Thoracic aorta (tissue), 2 donors: ENCODE measurements at regions not wholly inside any gene's neighbourhood (a gene's known extent, or its start where the extent isn't known, plus 50 kb on each side); places are given as distances from the start of the nearest gene placed in this dataset.

Experiments
- ATAC-seq: fragments of 150-250 bp; one replicate; pipeline ENCODE4 v1.8.0; 2017; ENCODE audit warnings: low read depth; ENCODE audit not compliant: insufficient number of reproducible peaks, low FRiP score
- DNase-seq: peaks from one replicate; pipeline ENCODE4 v3.0.0-alpha.2; 2020; ENCODE audit warnings: low spot score
- H3K27ac ChIP-seq, 2 donors: fragments of 200-600 bp; sonication (generic); 1 replicate in 1 of 2; 2 replicates in 1 of 2; pipeline ENCODE4 v1.5.1; 2016; ENCODE audit warnings: mild to moderate bottlenecking in 2 of 2, moderate library complexity in 2 of 2
- H3K27me3 ChIP-seq: fragments of 200-600 bp; sonication (generic); replicated peaks from 2 replicates; pipeline ENCODE4 v1.6.0; 2016; ENCODE audit warnings: mild to moderate bottlenecking; ENCODE audit not compliant: insufficient read depth
- H3K36me3 ChIP-seq: fragments of 200-600 bp; sonication (generic); one replicate; pipeline ENCODE4 v1.5.1; 2016
- H3K4me1 ChIP-seq, 2 donors: fragments of 200-600 bp; sonication (generic); 1 replicate in 1 of 2; 2 replicates in 1 of 2; pipeline versions ENCODE4 v1.5.1 to v1.6.0; 2016; ENCODE audit warnings: low read depth in 2 of 2, mild to moderate bottlenecking in 1 of 2; ENCODE audit not compliant: control insufficient read depth in 1 of 2
- H3K4me3 ChIP-seq: fragments of 200-600 bp; sonication (generic); 2 replicates; pipeline ENCODE4 v1.5.1; 2016; ENCODE audit warnings: mild to moderate bottlenecking
- H3K9me3 ChIP-seq: fragments of 200-600 bp; sonication (generic); 2 replicates; pipeline ENCODE4 v1.5.1; 2016
- CTCF ChIP-seq: fragments of 200-600 bp; sonication (generic); IDR thresholded peaks from one replicate; pipeline ENCODE4 v1.5.1; 2019; ENCODE audit warnings: antibody characterized with exemption

GRCh38 chr7:116128139-116128538 is 82.2 kb upstream of the TES start:
- Histone ChIP-seq H3K27me3 (no peaks in the 10 kb centered on the region), H3K27ac (no peak overlapping the region), H3K36me3 (no peaks in the 10 kb centered on the region), H3K4me1 (no peaks in the 10 kb centered on the region), H3K9me3 (peaks cover 7% of the 10 kb centered on the region), H3K4me3 (no peak overlapping the region)
- TF ChIP-seq CTCF = no peak
- DNase-seq (no peak), ATAC-seq (no peak)

GRCh38 chr7:116135306-116135705 is 75.0 kb upstream of the TES start:
- H3K4me1 ChIP-seq = no peaks in the 10 kb centered on the region

GRCh38 chr7:116138202-116138801 is 72.0 kb upstream of the TES start:
- H3K4me1 ChIP-seq = no peaks in the 10 kb centered on the region
- H3K9me3 ChIP-seq = no peaks in the 10 kb centered on the region
- H3K36me3 ChIP-seq = no peaks in the 10 kb centered on the region
- TF ChIP-seq CTCF = peak; percentile 63
- ATAC-seq (peak; percentile 64), DNase-seq (no peak)
- no peak overlapping the region for H3K4me3 ChIP-seq
- no peaks in the 10 kb centered on the region for H3K27me3 ChIP-seq
- no peak overlapping the region for H3K27ac ChIP-seq

More at GRCh38 chr7:116135306-116135705, 75.0 kb upstream of the TES start:
- Histone ChIP-seq H3K4me3 (no peak overlapping the region), H3K9me3 (no peaks in the 10 kb centered on the region), H3K36me3 (no peaks in the 10 kb centered on the region), H3K27ac (no peak overlapping the region), H3K27me3 (no peaks in the 10 kb centered on the region)
- DNase-seq (no peak), ATAC-seq (no peak)
- no peak for TF ChIP-seq CTCF

GRCh38 chr7:116139007-116139406 is 71.3 kb upstream of the TES start:
- Histone ChIP-seq H3K4me1 (no peaks in the 10 kb centered on the region), H3K27me3 (no peaks in the 10 kb centered on the region), H3K4me3 (no peak overlapping the region), H3K9me3 (no peaks in the 10 kb centered on the region), H3K27ac (no peak overlapping the region), H3K36me3 (no peaks in the 10 kb centered on the region)
- DNase-seq = no peak
- no peak for TF ChIP-seq CTCF
- ATAC-seq = no peak

- H3K4me3 ChIP-seq = no peak overlapping the region
- ATAC-seq = no peak
- H3K36me3 ChIP-seq = no peaks in the 10 kb centered on the region
- H3K9me3 ChIP-seq = no peaks in the 10 kb centered on the region
- no peak for TF ChIP-seq CTCF
- H3K4me1 ChIP-seq = no peaks in the 10 kb centered on the region
- H3K27me3 ChIP-seq = no peaks in the 10 kb centered on the region
- DNase-seq = no peak
- H3K27ac ChIP-seq = no peak overlapping the region
Measured at GRCh38 chr7:116139807-116140206, 70.5 kb upstream of the TES start.
